Heart right ventricle (tissue), 16 donors: ENCODE measurements at regions not wholly inside any gene's neighbourhood (a gene's known extent, or its start where the extent isn't known, plus 50 kb on each side); places are given as distances from the start of the nearest gene placed in this dataset.

Source experiments
- ATAC-seq, 8 donors: fragments of 200-7000 bp; cut with Tn5 transposase; one replicate each; pipeline ENCODE4 v1.9.1; 2020; ENCODE audit warnings: mild to moderate bottlenecking in 8 of 8, moderate library complexity in 8 of 8, moderate number of reproducible peaks in 1 of 8
- DNase-seq, 2 donors: peaks; one replicate each; pipeline ENCODE4 v3.0.0-alpha.2; 2020
- H3K27ac ChIP-seq, 10 donors: fragments of 200-600 bp; sonication (generic) in 2 of 10; one replicate each; pipeline versions ENCODE4 v1.5.0 to v1.8.0; 2020 to 2022; ENCODE audit warnings: mild to moderate bottlenecking in 3 of 10
- H3K27me3 ChIP-seq, 7 donors: fragments of 200-600 bp; one replicate each; pipeline ENCODE4 v1.8.0; 2021 to 2022; ENCODE audit warnings: mild to moderate bottlenecking in 2 of 7
- H3K36me3 ChIP-seq, 9 donors: fragments of 200-600 bp; sonication (generic) in 1 of 9; one replicate each; pipeline versions ENCODE4 v1.5.0 to v1.8.0; 2020 to 2022; ENCODE audit warnings: mild to moderate bottlenecking in 2 of 9
- H3K4me1 ChIP-seq, 9 donors: fragments of 200-600 bp; sonication (generic) in 1 of 9; one replicate each; pipeline versions ENCODE4 v1.5.0 to v1.8.0; 2020 to 2022; ENCODE audit warnings: mild to moderate bottlenecking in 4 of 9
- H3K4me3 ChIP-seq, 10 donors: fragments of 200-600 bp; sonication (generic) in 2 of 10; one replicate each; pipeline versions ENCODE4 v1.5.0 to v1.8.0; 2020 to 2022; ENCODE audit warnings: mild to moderate bottlenecking in 7 of 10, moderate library complexity in 2 of 10
- H3K9me3 ChIP-seq, 11 donors: fragments of 200-600 bp in 10 of 11; sonication (generic) in 2 of 11; one replicate each; pipeline versions ENCODE4 v1.5.0 to v1.8.0; 2013 to 2022; ENCODE audit warnings: mild to moderate bottlenecking in 2 of 11, control low read depth in 1 of 11, moderate library complexity in 1 of 11
- WGBS, 2 donors: extraction: QIAGEN DNeasy Blood & Tissue Kit; methylation state at CpG; one replicate each; pipeline ENCODE4 v1.1.7; 2013; ENCODE audit warnings: inconsistent platforms in 1 of 2; 5-methylcytosine and 5-hydroxymethylcytosine counted together
- intact Hi-C, 10 donors: fragments of 100-400 bp; cut with DNase I; formaldehyde crosslinking; loops; one replicate each; pipeline versions ENCODE4 v1.11.1 to v1.14.2; 2022
- TF ChIP-seq, protein P1 (sequence below), 9 donors: fragments of 200-600 bp; sonication (generic) in 2 of 9; IDR thresholded peaks; one replicate each; pipeline versions ENCODE4 v1.5.0 to v1.8.0; 2021 to 2022; ENCODE audit warnings: antibody characterized with exemption in 9 of 9, mild to moderate bottlenecking in 5 of 9, moderate library complexity in 1 of 9
- donor health status: Arrhythmogenic right ventricular cardiomyopathy.
- donor health status: ischemic (EF 13 %, LVEDD 7.1; RV severe dilation, severe dysfunction).
- donor health status: healthy with polysubstance abuse.
- donor health status: DM: no; HTN: yes; CAD: no.
- donor health status: DM: no; HTN: no; CAD: no.
- donor health status: ischemic (EF 25% LVEDD 6.9; RV normal size, moderate dysfunction).
- donor health status: ischemic (EF 25% LVEDD 5.7; RV mildly dilated, moderate dysfunction).
- donor health status: healthy.
- donor health status: DM: yes; HTN: yes; CAD: no.
- donor health status: Ischemic cardiomyopathy.
- donor health status: ischemic (EF 35%, LVEDD 5.7; RV mildly dilated, moderate dysfunction).
- donor health status: nonischemic (EF 11% LVEDD 7.7; RV severe dilation, severe dysfunction).
- donor health status: DM: yes; HTN: yes; CAD: no.
- donor health status: PGD.
- donor health status: ischemic (EF 29% LVEDD 5.4; RV normal size, mild dysfunction).
- donor health status: nonischemic (EF 23%, LVEDD 6.1; RV moderate dilation, normal function).

DNA sequence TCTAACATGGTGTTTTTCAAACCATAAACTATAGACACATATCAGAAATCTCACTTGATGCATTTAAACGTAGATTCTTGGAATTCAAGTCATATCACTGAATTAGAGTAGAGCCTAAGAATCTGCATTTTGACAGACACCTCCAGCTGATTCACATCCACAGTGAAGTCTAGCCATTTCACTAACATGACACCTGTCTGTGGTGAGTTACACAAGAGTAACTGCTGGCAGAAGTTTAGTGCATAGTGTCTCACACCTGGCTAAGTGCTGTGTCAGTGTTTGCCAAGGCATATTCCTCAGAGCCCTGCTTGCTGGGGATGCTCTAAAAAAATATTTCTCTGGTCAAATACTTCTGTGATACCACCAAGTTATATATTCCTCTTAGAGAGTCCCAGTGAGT lies 237.5 kb upstream of the DIAPH2 start:
- intact Hi-C loops = no loop called here
- Histone ChIP-seq H3K27ac (no peak overlapping the region), H3K4me3 (no peak overlapping the region), H3K27me3 (peaks cover 0 to 31% (median 0%) of the 10 kb centered on the region in 7 donors), H3K4me1 (no peaks in the 10 kb centered on the region), H3K9me3 (no peaks in the 10 kb centered on the region), H3K36me3 (no peaks in the 10 kb centered on the region)
- WGBS, 2 donors = 64 to 73% methylated on average over 1 of the region's 1 CpG
- TF ChIP-seq, protein P1, sequence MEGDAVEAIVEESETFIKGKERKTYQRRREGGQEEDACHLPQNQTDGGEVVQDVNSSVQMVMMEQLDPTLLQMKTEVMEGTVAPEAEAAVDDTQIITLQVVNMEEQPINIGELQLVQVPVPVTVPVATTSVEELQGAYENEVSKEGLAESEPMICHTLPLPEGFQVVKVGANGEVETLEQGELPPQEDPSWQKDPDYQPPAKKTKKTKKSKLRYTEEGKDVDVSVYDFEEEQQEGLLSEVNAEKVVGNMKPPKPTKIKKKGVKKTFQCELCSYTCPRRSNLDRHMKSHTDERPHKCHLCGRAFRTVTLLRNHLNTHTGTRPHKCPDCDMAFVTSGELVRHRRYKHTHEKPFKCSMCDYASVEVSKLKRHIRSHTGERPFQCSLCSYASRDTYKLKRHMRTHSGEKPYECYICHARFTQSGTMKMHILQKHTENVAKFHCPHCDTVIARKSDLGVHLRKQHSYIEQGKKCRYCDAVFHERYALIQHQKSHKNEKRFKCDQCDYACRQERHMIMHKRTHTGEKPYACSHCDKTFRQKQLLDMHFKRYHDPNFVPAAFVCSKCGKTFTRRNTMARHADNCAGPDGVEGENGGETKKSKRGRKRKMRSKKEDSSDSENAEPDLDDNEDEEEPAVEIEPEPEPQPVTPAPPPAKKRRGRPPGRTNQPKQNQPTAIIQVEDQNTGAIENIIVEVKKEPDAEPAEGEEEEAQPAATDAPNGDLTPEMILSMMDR (IDR thresholded peaks at IDR 0.05) = no peak
- DNase-seq = no peak
- no peak for ATAC-seq

DNA sequence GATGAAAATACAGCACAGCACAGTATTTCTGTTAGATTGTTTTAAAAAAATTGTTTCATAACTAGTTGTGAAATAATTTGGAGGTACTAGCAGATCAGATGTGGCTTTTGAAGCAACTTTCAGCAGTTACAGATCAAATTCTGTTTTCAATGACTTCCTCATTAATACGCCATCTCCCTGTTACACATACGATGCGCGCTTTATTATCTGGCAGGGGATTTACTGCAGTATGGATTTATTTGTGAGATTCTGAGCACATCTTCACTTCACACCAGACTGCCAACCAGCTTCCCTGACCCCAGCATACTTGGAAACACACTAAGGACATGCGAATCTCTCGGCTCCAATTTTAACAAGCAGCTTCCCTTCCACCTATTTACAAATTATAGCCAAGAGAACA lies 235.5 kb upstream of the DIAPH2 start:
- DNase-seq = no peak
- Histone ChIP-seq H3K27ac (no peak overlapping the region), H3K27me3 (peaks cover 0 to 20% (median 0%) of the 10 kb centered on the region in 7 donors), H3K4me3 (no peak overlapping the region), H3K4me1 (no peaks in the 10 kb centered on the region), H3K36me3 (no peaks in the 10 kb centered on the region), H3K9me3 (no peaks in the 10 kb centered on the region)
- no peak for ATAC-seq
- intact Hi-C loops = no loop called here
- TF ChIP-seq, protein P1 (IDR thresholded peaks at IDR 0.05) = no peak
- 64 to 88% methylated on average over 6 of the region's 6 CpGs for WGBS, 2 donors

DNA sequence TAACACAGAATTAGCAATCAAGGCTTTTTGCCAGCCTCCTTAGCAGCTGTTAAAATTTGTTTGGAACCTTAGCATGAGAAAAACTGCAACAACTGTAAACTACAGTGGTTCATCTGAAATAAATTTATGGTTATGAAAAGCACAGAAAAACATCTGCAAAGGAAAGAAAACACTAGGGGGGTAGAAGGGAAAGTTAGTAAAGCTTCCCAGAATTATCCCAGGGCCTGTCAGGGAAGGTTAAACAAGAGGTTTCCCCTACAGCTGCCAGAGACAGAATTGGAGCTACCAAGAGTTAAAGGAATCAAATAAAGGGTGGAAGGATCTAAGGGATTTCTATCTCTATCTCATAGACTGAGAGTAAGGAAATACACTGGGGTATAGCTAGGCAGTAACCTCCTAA lies 234.7 kb upstream of the DIAPH2 start:
- no peaks in the 10 kb centered on the region for H3K36me3 ChIP-seq
- no peaks in the 10 kb centered on the region for H3K9me3 ChIP-seq
- ATAC-seq (no peak), DNase-seq (no peak)
- H3K4me3 ChIP-seq = no peak overlapping the region
- no peaks in the 10 kb centered on the region for H3K4me1 ChIP-seq
- H3K27ac ChIP-seq = no peak overlapping the region
- intact Hi-C loops = no loop called here
- TF ChIP-seq, protein P1 (IDR thresholded peaks at IDR 0.05) = no peak
- H3K27me3 ChIP-seq = peaks cover 0 to 18% (median 0%) of the 10 kb centered on the region in 7 donors

DNA sequence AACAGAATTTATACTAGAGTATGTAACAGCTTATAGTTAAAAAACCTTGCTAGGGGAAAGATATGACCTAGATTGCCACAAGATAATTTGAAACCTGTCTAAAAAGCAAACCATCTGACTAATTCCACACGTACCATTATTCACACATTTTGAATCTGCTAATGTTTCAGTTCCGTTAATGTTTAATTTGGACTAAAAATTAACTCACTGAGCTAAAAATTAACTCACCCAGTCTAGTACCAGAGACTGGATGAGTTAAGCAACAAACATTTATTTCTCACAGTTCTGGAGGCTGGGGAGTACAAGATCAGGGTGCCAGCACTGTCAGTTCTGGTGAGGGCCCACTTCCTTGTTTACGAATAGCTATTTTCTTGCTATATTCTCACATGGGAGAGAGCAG lies 231.5 kb upstream of the DIAPH2 start:
- TF ChIP-seq, protein P1 (IDR thresholded peaks at IDR 0.05) = no peak
- DNase-seq (no peak), ATAC-seq (no peak)
- WGBS, 2 donors = 91 to 92% methylated on average over 3 of the region's 3 CpGs
- H3K27ac ChIP-seq = no peak overlapping the region
- intact Hi-C loops = no loop called here
- no peaks in the 10 kb centered on the region for H3K36me3 ChIP-seq
- no peaks in the 10 kb centered on the region for H3K9me3 ChIP-seq
- no peaks in the 10 kb centered on the region for H3K4me1 ChIP-seq
- no peak overlapping the region for H3K4me3 ChIP-seq
- H3K27me3 ChIP-seq = no peaks in the 10 kb centered on the region

DNA sequence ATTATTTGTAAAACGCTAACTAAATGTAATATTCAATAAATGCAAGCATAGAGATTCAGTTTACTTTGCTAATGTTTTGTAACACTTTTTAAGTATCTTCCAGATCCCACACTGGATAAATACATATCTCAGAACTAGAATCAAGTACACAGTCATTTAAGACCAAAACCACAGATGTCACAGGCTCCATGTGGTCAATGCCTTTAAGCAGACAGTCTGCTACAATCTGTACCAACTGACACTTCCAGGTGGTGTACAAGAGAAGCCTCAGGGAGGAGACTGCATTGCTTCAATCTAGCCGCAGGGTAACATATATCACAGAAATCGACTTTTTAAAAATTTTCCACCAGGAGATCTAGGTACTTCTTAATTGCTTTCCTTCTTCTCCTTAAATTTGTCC lies 229.6 kb upstream of the DIAPH2 start:
- peaks cover 0 to 3% (median 0%) of the 10 kb centered on the region in 7 donors for H3K27me3 ChIP-seq
- H3K4me1 ChIP-seq = no peaks in the 10 kb centered on the region
- no peak overlapping the region for H3K4me3 ChIP-seq
- H3K27ac ChIP-seq = no peak overlapping the region
- no peaks in the 10 kb centered on the region for H3K36me3 ChIP-seq
- intact Hi-C loops = no loop called here
- H3K9me3 ChIP-seq = no peaks in the 10 kb centered on the region
- 91 to 93% methylated on average over 3 of the region's 3 CpGs for WGBS, 2 donors
- no peak for ATAC-seq
- no peak for DNase-seq
- TF ChIP-seq, protein P1 (IDR thresholded peaks at IDR 0.05) = no peak
